ENCODE measurements at regions not wholly inside any gene's neighbourhood (a gene's known extent, or its start where the extent isn't known, plus 50 kb on each side); places are given as distances from the start of the nearest gene placed in this dataset.

- TF ChIP-seq RAD21 (IDR thresholded peaks at IDR 0.05; ENCODE audit: low read depth) (no peak), TCF12 (IDR thresholded peaks at IDR 0.05; ENCODE audit: low read depth) (no peak), EP300 (IDR thresholded peaks at IDR 0.05; ENCODE audit: borderline replicate concordance) (no peak), FOXM1 (IDR thresholded peaks at IDR 0.05; ENCODE audit: borderline replicate concordance, low read depth) (no peak), CEBPB (IDR thresholded peaks at IDR 0.05) (no peak), MAX (IDR thresholded peaks at IDR 0.05) (no peak)
Observed at GRCh38 chr2:120646994-120647393, 88.7 kb upstream of the GLI2 start.
